NOMO-1 (cell line): ENCODE measurements at regions not wholly inside any gene's neighbourhood (a gene's known extent, or its start where the extent isn't known, plus 50 kb on each side); places are given as distances from the start of the nearest gene placed in this dataset.
"Not testable (repeated sequence)": the region's sequence is repeated elsewhere in the genome, so short reads cannot be mapped to it uniquely, and the experiment has no call there.

Source experiments
- DNase-seq, 2 experiments: peaks; one replicate each; lab custom pipeline; 2025; ENCODE audit not compliant: unreplicated experiment in 2 of 2; lab: John Stamatoyannopoulos, UW

DNA sequence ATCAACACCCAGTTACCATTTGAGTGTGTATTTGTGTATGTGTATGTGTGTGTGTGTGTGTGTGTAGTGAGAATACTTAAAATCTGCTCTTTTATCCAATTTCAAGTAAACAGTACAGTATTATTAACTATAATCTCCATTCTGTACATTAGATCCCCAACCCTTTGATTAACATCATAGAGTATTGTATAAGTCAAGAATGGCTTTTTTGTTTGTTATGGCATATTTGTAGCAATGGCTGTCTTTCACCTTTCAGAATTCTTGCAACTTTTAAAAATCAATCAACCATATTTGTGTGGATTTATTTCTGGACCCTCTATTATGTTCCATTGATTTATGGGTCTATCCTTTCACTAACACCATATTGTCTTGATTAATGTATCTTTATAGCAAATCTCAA is 779.3 kb upstream of the MIR17HG start:
- DNase-seq = no peak

DNA sequence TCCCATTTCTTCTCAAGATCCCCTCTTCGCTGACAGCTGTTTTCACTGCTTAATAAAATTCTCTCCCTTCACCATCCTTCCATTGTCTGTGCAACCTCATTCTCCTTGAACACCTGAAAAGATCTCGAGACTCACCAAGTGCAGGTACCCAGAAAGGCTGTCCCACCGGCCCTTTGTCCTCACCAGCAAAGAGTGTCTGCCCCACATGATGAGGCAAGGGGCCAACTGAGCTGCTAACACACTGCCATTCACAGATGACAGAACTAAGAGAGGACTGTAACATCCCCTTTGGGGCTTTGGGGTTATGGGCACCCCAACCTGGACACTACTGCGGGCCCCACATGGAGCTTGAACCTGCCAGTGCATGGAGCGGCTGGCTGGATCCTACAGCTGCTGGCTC is 771.4 kb upstream of the MIR17HG start:
- DNase-seq = no peak

DNA sequence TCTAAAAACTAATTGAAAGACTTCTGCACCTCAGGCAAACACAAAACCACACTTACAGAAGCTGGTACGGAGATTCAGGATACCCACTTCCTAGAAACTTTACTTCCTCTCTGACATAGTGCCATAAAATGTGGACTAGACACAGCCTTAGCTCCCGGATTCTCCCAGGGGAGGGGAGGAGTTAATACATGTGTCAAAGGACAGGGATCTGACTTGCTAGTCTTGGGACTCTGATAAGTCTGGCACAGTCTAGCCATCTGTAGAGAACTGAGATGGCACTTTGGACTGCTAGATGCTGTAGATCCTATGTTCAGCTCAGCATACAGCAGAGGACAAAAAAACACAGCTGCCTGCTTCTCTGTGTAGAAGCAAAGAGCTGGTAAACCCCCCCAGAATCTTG is 769.8 kb upstream of the MIR17HG start:
- DNase-seq = no peak

DNA sequence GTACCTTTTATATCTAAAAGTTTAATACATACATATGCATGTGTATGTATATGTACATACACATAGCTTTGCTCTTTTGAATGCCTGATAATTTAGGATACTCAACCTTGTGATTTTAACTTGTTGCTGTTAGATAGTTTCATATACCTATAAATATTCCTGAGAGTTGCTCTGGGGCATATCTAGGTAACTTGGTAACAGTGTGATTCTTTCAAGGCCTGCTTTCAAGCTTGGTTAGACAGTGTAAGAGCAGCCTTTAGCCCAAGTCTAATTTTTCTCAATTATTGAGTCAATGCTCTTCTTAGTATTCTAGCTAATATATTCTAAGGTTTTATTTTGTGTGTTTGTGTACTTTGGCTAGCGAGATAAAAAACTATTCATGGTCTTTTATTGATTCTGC is 762.1 kb upstream of the MIR17HG start:
- no peak for DNase-seq

- DNase-seq = no peak
Observed at GRCh38 chr13:90591260-90591926, 756.1 kb upstream of the MIR17HG start.

- DNase-seq = no peak
Observed at GRCh38 chr13:90591927-90592268, 755.6 kb upstream of the MIR17HG start.

DNA sequence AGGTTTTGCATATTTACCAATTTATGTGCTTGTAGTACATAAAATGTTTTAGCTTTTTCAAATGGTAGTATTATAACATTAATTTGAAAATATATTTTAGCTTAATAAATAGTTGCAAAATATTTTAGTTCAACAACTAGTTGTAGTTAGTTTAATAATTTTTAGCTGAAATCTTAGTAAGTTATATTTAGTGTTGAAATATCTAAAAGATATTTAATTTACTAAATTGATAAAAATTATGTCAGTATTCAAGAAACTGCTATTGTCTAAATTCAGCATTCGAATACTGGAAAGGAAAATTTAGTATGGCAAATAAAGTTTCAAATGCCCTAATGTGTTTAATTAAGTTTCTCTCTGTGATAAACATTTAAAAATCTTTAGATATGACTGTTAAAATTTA is 754.5 kb upstream of the MIR17HG start:
- DNase-seq = no peak

GRCh38 chr13:90594681-90595080 is 752.8 kb upstream of the MIR17HG start:
- no peak for DNase-seq

DNA sequence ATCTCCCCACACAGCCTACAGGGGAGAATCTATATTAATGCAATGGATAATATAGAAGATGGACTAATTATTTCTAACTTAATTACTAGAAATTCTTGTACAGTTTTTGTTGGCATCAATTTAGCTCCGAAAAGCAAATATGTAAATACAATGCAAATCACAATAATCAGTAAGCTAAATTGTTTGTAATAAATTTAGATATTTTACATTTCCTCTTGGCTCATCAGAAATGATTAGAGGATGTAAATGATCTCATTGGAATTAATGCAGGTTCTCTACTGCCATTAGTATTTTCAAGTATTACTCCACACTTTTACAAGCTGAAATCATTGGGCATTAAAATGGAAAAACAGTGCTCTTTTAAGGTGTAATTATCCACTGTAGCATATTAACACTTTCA is 741.8 kb upstream of the MIR17HG start:
- no peak for DNase-seq

DNA sequence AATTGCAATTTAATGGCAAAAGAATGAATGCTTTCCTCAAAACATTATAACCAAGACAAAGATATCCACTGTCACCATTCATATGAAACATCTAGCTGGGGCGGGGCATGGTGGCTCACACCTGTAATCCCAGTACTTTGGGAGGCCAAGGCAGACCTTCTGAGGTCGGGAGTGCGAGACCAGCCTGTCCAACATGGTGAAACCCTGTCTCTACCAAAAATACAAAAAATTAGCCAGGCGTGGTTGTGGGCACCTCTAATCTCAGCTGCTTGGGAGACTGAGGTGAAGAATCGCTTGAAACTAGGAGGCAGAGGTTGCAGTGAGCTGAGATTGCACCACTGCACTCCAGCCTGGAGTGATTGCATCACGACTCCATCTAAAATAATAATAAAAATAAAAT is 740.6 kb upstream of the MIR17HG start:
- DNase-seq = not testable (repeated sequence)

- DNase-seq = no peak
Observed at GRCh38 chr13:90612391-90612790, 735.1 kb upstream of the MIR17HG start.

GRCh38 chr13:90613076-90613795 is 734.3 kb upstream of the MIR17HG start:
- DNase-seq = no peak

DNA sequence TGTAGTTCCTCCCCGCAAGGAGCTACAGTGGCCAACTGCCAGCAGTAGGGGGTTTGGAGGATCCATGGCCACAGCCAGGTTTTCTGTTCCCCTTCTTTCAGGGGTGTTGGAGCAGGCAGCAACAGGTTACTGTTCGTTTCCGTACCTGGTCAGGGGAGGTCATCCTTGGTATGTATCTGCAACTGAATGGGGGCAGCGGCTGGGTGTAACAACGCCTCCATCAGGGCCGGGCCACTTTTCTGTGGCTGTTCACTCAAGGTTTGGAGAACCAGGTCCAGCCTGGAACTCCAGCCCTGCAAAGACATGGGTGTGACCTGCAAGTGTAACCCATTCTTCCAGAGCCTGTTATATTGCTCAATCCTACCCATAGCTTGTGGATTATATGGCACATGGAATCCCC is 732.3 kb upstream of the MIR17HG start:
- DNase-seq = no peak

- no peak for DNase-seq
Observed at GRCh38 chr13:90615767-90616166, 731.7 kb upstream of the MIR17HG start.

- no peak for DNase-seq
Observed at GRCh38 chr13:90618133-90618532, 729.4 kb upstream of the MIR17HG start.

- no peak for DNase-seq
Observed at GRCh38 chr13:90622541-90622940, 724.9 kb upstream of the MIR17HG start.

DNA sequence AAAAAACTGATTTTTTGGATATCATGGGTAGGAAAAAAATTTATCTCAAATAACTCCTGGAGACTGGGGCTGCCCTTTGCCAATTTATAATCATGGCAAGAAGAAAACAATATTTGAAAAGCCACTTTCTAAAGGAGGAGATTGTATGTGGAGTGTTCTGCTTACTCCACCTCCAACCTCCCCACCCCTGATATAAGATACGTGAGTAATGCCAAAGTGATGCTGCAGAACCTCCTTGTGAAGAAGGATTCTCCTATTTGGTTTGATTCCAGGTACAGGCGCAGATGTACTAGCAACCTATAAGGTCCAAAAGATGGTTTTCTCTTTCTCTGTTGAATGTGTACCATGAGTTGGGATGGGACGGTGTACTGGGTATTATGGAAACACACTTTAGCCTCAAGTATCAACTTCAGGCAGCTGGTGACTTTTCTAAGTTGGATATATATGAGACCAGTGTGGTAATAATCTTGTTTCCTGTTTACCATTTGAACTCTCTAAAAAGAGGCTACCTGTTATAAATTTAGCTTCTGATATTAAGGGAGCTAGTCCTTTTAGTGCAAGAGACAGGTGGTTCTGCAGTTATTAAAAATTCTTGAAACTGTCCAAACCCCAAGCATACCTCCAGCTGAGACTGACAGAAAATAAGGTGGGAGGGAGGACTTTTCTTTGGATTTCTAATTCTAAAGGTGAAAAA is 724.0 kb upstream of the MIR17HG start:
- DNase-seq = no peak

- DNase-seq = no peak
Observed at GRCh38 chr13:90627813-90628212, 719.7 kb upstream of the MIR17HG start.

DNA sequence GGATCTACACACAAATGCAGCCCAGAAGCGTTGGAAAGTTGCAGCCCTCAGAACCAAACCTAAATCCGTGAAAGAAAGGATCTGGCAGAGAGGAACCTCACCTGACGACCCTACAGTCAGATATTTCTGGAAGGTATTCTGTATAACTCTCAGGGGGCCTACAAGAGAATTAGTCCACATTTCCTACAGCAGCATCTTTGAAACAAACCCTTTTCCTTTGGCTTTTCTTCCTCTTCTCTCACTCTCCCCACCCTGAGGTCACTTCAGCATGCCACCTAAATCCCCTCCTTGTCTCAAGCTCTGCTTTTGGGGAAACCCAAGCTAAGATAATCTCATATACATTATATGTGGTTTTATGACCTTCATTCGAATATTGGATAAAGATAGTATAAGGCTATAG is 719.0 kb upstream of the MIR17HG start:
- DNase-seq = no peak

- no peak for DNase-seq
Observed at GRCh38 chr13:90630716-90631115, 716.8 kb upstream of the MIR17HG start.

DNA sequence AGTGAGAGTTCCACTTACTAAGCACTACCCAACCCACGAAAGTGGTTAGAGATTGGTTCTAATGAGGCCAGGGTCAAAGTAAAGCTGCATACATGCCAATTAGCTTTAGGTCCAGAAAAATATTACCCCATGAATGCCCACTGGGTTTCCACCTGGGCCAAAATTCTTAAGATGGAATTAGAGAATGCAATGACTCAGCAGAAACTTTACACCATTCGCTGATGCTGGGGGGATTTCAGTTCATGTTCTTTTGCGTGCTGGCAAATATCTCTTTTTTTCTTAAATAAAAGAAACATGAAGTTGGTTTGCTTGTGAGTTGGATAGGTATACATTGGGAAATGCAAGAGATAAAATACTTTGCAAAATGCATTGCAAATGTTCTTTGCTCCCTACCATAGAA is 715.3 kb upstream of the MIR17HG start:
- no peak for DNase-seq

- no peak for DNase-seq
Observed at GRCh38 chr13:90633849-90634248, 713.6 kb upstream of the MIR17HG start.
